Activated naive CD8-positive, alpha-beta T cell treated with anti-CD3 and anti-CD28 coated beads, Interleukin-2, amount 50 U/mL, for 24 hours (primary cell): ENCODE measurements at regions not wholly inside any gene's neighbourhood (a gene's known extent, or its start where the extent isn't known, plus 50 kb on each side); places are given as distances from the start of the nearest gene placed in this dataset.
"Not testable (repeated sequence)": the region's sequence is repeated elsewhere in the genome, so short reads cannot be mapped to it uniquely, and the experiment has no call there.

Source experiments
- ATAC-seq: fragments of 150-1000 bp; cut with Tn5 transposase; one replicate; pipeline ENCODE4 v1.10.0; 2021
- DNase-seq: peaks from one replicate; pipeline ENCODE4 v3.0.0; 2021
- H3K27ac Mint-ChIP-seq: one replicate; pipeline ENCODE4 v1.8.0; 2021; ENCODE audit warnings: mild to moderate bottlenecking, mixed read lengths
- H3K27me3 Mint-ChIP-seq: one replicate; pipeline ENCODE4 v1.8.0; 2021; ENCODE audit warnings: mixed read lengths
- H3K36me3 Mint-ChIP-seq: one replicate; pipeline ENCODE4 v1.8.0; 2021; ENCODE audit warnings: low read depth, mixed read lengths
- H3K4me1 Mint-ChIP-seq: one replicate; pipeline ENCODE4 v1.8.0; 2021; ENCODE audit warnings: mixed read lengths
- H3K4me3 Mint-ChIP-seq: one replicate; pipeline ENCODE4 v1.8.0; 2021; ENCODE audit warnings: mild to moderate bottlenecking, moderate library complexity, mixed read lengths
- H3K9me3 Mint-ChIP-seq: one replicate; pipeline ENCODE4 v1.8.0; 2021; ENCODE audit warnings: mixed read lengths

DNA sequence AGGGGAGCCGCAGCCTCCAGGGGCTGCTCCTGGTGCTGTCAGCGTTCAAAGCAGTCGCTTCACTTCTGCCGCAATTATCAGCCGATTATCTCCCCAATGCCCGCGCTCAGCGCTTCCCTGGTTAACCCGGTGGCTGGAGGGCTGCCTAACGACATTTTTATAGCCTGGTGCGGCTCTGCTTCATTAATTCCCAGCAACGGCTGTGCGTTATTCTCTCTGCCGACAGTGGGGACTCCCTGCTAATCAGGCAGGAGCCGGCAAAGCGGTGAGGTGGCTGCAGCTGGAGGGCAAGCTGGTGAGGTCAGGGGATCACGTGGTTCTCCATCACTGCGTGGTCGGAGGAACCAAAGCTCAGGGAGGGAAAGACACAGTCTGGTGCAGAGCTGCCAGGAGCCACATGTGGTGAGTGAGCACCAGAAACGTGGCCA lies 62.9 kb downstream of the GLRX5 start:
- Mint-ChIP-seq H3K27me3 (peaks cover 25% of the 10 kb centered on the region), H3K4me3 (no peak overlapping the region), H3K27ac (no peak overlapping the region), H3K9me3 (no peaks in the 10 kb centered on the region), H3K4me1 (no peaks in the 10 kb centered on the region), H3K36me3 (no peaks in the 10 kb centered on the region)
- ATAC-seq: peak; percentile 61
- peak; percentile 8 for DNase-seq

DNA sequence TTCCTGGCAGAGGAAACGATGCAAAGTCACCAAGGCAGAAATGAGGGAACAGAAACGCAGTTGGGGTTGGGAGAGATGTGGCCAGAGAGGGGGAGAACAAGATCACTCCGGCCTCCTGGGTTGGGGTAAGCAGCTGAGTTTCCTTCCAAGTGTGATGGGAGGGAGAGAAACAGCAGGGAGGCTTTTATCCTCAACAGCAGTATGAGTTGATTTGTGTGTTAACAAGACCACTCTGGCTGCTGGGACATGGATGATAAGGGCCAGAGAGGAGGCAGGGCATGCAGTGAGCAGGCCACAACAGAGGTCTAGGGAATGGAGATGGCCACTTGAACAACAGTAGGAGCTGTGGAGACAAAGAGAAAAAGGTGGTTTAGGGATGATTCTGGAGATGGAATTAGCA lies 66.8 kb downstream of the GLRX5 start:
- no peak for ATAC-seq
- no peak for DNase-seq
- Mint-ChIP-seq H3K4me1 (no peaks in the 10 kb centered on the region), H3K27ac (no peak overlapping the region), H3K4me3 (no peak overlapping the region), H3K9me3 (no peaks in the 10 kb centered on the region), H3K36me3 (no peaks in the 10 kb centered on the region), H3K27me3 (peaks cover 25% of the 10 kb centered on the region)

DNA sequence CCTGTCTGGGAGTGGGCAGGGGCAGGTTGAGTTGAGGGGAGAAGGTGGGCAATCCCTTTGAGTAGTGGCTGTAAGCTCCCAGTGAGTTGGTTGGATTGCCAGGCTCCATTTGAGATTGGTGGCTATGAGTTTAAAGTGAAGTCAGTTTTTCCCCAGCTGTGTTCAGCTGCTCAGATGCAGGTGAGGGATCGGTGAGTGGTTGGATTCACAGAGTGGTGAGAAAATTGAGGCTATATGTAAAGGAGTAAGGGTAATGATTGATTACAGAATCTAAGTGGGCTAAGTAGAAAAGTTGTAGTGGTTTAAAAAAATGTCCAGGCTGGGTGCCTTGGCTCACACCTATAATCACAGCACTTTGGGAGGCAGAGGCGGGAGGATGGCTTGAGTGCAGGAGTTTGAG lies 68.6 kb downstream of the GLRX5 start:
- ATAC-seq (no peak), DNase-seq (no peak)
- Mint-ChIP-seq H3K27ac (no peak overlapping the region), H3K36me3 (no peaks in the 10 kb centered on the region), H3K27me3 (peaks cover 24% of the 10 kb centered on the region), H3K4me1 (no peaks in the 10 kb centered on the region), H3K9me3 (no peaks in the 10 kb centered on the region), H3K4me3 (no peak overlapping the region)

DNA sequence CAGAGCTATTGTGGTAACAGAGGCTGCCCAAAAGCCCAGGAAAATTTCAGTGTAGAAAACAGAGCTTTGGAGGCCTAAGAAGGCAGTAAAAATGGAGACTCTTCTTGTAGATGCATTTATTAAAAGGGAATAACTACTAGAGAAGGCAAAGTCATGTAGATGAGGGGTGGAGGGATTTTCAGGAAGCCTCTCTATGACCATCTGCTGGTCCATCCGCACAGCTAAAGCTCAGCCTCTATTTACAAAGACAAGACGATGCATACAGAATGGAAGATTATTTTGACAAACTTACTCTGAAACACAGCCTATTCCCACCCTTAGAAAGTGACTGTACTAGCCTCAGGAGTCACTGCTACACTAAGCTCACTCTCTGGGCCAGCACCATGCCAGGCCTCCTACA lies 71.4 kb downstream of the GLRX5 start:
- H3K27ac Mint-ChIP-seq: no peak overlapping the region
- H3K4me1 Mint-ChIP-seq: no peaks in the 10 kb centered on the region
- no peak for DNase-seq
- peaks cover 19% of the 10 kb centered on the region for H3K27me3 Mint-ChIP-seq
- H3K9me3 Mint-ChIP-seq: no peaks in the 10 kb centered on the region
- H3K36me3 Mint-ChIP-seq: no peaks in the 10 kb centered on the region
- H3K4me3 Mint-ChIP-seq: no peak overlapping the region
- no peak for ATAC-seq

DNA sequence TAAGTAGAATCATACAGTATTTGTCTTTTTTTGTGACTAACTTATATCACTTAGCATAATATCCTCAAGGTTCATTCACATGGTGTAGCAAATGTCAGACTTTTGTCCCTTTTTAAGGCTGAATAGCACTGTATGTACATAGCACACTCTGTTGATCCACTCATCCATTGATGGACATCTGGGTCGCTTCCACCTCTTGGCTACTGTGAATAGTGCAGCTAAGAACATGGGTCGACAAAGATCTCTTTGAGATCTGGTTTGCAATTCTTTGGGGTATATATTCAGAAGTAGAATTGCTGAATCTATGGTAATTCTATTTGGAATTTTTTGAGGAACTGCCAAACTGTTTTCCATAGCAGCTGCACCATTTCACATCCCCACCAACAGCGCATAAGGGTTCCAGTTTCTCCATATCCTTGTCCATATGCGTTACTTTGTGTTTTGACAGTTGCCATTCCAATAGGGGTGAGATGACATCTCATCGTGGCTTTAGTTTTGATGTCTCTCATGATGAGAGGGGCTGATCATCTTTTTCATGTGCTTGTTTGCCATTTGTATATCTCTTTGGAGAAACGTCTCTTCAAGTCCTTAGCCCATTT lies 73.9 kb downstream of the GLRX5 start:
- ATAC-seq (no peak), DNase-seq (no peak)
- Mint-ChIP-seq H3K4me1 (no peaks in the 10 kb centered on the region), H3K27ac (no peak overlapping the region), H3K27me3 (peaks cover 26% of the 10 kb centered on the region), H3K9me3 (no peaks in the 10 kb centered on the region), H3K36me3 (no peaks in the 10 kb centered on the region), H3K4me3 (no peak overlapping the region)

DNA sequence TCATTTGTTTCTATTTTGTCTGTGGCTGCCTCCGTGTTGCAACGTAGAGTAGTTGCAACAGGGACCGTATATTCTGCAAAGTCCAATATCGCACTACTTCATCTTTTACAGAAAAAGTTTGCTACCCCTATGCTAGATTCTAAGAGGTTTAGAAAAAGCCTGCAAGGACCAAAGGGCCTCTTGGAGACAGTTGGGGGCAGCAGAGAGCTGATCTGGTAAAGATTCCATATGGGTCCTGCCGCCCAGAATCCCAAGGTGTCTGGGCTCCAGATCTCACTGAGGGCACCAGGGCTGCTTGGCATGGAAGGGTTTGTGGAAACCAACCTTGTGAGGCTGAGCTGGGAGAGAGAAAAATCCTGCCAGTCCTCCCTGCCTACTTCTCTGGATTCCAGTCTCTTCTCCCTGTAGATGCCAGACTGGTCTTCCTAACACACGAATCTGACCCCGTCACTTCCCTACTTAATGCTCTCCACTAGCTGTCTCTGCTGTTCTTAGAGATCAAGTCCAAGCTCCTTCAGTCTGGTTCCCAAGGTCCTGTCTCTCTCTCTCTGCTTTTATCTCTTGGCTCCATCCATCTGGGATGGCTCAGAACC lies 74.6 kb downstream of the GLRX5 start:
- peaks cover 26% of the 10 kb centered on the region for H3K27me3 Mint-ChIP-seq
- peak; percentile 12 for DNase-seq
- ATAC-seq: no peak

DNA sequence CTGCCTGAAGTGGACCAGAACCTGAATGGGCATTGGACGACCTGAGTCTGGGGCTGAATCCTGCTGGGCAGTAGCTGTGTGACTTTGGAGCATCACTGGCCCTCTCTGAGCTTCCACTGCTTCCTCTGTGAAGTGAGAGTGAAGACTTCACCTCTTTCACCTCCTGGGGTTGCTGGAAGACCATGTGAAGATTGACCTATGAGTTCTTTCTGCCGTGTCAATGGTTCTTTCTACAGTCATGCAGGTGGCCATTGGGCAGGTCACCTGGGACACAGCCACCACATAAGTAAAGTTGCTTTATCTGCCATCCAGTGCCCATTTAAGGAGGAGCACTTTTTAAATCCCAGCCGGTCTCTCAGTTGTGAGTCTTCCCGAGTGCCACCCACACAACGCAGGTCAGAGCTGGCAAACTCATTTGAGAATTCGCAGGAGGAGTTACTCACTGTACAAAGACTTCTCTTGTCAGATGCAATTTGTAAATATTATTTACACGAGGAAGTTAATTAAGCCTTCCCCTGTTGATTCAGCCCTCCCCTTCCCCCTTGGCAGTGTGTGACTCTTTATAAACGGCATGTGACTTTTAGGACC lies 74.8 kb upstream of the TCL1B start:
- Mint-ChIP-seq H3K36me3 (no peaks in the 10 kb centered on the region), H3K27me3 (peaks cover 29% of the 10 kb centered on the region), H3K27ac (no peak overlapping the region), H3K4me3 (no peak overlapping the region), H3K9me3 (no peaks in the 10 kb centered on the region), H3K4me1 (no peaks in the 10 kb centered on the region)
- DNase-seq: no peak
- ATAC-seq: no peak

More for the DNA sequence above, 74.6 kb downstream of the GLRX5 start:
- no peak overlapping the region for H3K27ac Mint-ChIP-seq
- no peaks in the 10 kb centered on the region for H3K9me3 Mint-ChIP-seq
- H3K36me3 Mint-ChIP-seq: no peaks in the 10 kb centered on the region
- no peaks in the 10 kb centered on the region for H3K4me1 Mint-ChIP-seq
- H3K4me3 Mint-ChIP-seq: no peak overlapping the region

DNA sequence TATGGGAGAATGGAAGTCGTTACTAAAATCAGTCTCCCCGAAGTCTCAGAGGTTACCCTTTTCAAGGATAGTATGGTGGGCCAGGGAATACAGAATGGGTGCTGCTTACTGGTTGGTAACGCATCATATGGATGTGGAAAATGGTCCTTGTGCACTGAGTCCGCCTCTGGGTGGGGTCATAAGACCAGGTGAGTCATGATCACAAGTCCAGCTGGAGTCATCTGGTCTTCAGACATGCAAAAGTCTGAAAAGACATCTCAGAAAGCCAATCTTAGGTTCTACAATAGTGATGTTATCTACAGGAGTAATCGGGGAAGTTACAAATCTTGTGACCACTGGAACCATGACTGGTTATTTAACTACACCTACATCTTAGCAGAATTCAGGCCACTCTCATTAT lies 71.9 kb upstream of the TCL1B start:
- no peak for ATAC-seq
- H3K4me1 Mint-ChIP-seq: no peaks in the 10 kb centered on the region
- H3K9me3 Mint-ChIP-seq: no peaks in the 10 kb centered on the region
- H3K27ac Mint-ChIP-seq: no peak overlapping the region
- H3K36me3 Mint-ChIP-seq: no peaks in the 10 kb centered on the region
- no peak overlapping the region for H3K4me3 Mint-ChIP-seq
- peaks cover 22% of the 10 kb centered on the region for H3K27me3 Mint-ChIP-seq
- DNase-seq: no peak

DNA sequence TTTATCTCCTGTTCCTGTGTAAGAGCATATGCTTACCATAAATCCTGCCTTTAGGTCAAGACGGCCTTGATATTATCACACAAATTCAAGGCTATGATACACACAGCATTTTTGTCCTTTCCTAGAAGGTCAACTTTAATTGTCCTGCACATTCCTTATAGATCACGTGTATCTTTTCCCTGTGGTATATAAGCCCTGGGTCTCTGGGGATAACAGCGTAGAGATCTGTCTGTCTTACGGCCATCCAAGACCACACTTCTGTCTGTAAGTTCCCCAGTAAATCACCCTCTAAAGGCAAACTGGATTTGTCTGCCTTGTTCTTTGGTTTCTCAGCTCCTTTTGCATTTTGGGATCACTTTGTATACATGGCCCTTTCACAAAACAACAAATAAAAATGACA lies 69.5 kb upstream of the TCL1B start:
- no peak for ATAC-seq
- no peaks in the 10 kb centered on the region for H3K4me1 Mint-ChIP-seq
- no peak for DNase-seq
- no peak overlapping the region for H3K27ac Mint-ChIP-seq
- H3K9me3 Mint-ChIP-seq: no peaks in the 10 kb centered on the region
- no peaks in the 10 kb centered on the region for H3K36me3 Mint-ChIP-seq
- no peak overlapping the region for H3K4me3 Mint-ChIP-seq
- H3K27me3 Mint-ChIP-seq: peaks cover 6% of the 10 kb centered on the region

DNA sequence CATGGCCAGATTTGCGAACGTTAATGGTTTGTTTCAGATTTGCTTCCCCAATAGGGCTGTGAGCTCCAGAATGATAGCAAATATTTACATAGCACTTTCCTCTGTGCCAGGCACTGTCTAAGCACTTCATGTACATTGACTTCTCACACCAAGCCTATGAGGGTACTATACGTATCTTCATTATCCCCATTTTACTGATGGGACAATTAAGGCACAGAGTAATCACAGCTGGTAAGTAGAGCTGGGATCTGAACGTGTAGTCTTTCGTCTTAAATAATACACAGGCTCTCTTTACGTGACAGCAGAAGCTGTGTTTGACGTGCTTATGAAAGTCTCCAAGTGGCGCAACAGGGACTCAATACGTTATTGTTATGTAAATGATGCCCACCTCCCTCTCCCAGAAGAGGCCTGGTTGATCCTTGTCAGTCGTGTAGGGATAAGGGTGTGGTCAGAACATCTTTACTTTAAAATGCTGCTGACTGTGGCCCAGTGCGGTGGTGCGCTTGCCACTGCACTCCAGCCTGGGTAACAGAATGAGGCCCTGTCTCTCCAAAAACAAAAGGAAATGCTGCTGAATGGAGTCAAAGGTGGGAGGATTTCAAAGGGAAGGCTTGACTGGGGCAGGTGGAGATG lies 66.3 kb upstream of the TCL1B start:
- Mint-ChIP-seq H3K27ac (no peak overlapping the region), H3K4me1 (no peaks in the 10 kb centered on the region), H3K27me3 (peaks cover 3% of the 10 kb centered on the region), H3K9me3 (no peaks in the 10 kb centered on the region), H3K36me3 (no peaks in the 10 kb centered on the region), H3K4me3 (no peak overlapping the region)
- ATAC-seq (no peak), DNase-seq (no peak)

DNA sequence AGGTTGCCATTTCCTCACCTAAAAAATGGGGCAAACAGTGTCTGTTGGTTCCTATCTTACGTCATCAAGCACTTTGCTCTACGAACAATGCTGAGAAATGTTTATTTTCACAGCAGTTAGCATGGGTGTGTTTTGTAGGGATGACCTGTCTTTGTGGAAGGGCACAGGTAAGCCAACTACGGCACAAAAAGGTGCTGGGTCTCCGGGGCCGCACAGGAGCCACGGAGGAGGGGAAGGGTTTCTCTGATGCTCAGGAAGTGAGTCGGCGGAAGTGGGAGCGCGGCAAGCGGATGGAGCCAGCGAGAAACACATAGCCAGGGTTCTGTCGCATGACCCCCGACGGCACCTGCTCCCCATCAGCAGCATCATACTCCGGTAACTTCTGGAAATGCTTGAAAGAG lies 65.6 kb upstream of the TCL1B start:
- peak overlapping the region; percentile 7 for H3K4me3 Mint-ChIP-seq
- H3K27me3 Mint-ChIP-seq: peaks cover 3% of the 10 kb centered on the region
- no peak for ATAC-seq
- no peak overlapping the region for H3K27ac Mint-ChIP-seq
- no peaks in the 10 kb centered on the region for H3K4me1 Mint-ChIP-seq
- H3K36me3 Mint-ChIP-seq: no peaks in the 10 kb centered on the region
- DNase-seq: no peak
- H3K9me3 Mint-ChIP-seq: no peaks in the 10 kb centered on the region

DNA sequence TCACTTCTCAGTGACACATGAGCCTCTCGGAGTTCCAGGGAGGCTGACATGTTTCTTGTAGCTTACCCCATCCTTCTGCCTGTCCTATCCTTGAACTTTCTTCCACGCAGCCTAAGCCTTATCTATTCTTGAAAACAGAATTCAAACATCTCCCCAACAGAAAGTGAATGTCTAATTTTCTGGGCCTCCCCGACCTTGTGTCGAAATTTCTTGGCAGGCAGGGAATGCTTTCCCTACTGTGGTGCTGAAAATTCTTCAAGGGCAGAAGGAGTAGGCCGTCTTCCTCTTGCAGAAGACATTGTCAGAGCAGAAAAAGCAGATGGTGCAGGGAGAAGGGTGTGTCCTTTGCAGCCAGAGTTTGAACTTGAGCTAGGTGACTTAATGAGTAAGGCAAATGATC lies 63.0 kb upstream of the TCL1B start:
- H3K4me1 Mint-ChIP-seq: no peaks in the 10 kb centered on the region
- no peak overlapping the region for H3K27ac Mint-ChIP-seq
- H3K27me3 Mint-ChIP-seq: no peaks in the 10 kb centered on the region
- H3K36me3 Mint-ChIP-seq: no peaks in the 10 kb centered on the region
- DNase-seq (no peak), ATAC-seq (no peak)
- no peak overlapping the region for H3K4me3 Mint-ChIP-seq
- H3K9me3 Mint-ChIP-seq: no peaks in the 10 kb centered on the region

DNA sequence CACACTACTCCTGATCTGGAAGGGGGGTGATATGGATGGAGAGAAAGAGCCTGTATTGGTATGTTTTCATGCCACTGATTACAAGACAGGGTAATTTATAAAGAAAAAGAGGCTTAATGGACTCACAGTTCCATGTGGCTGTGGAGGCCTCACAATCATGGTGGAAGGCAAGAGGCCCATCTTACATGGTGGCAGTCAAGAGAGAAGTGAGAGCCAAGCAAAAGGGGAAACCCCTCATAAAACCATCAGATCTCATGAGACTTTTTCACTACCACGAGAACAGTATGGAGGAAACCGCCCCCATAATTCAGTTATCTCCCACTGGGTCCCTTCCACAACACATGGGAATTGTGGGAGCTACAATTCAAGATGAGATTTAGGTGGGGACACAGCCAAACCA lies 60.5 kb upstream of the TCL1B start:
- H3K36me3 Mint-ChIP-seq, H3K27me3 Mint-ChIP-seq, H3K9me3 Mint-ChIP-seq, ATAC-seq, H3K4me3 Mint-ChIP-seq, H3K4me1 Mint-ChIP-seq, H3K27ac Mint-ChIP-seq, DNase-seq: not testable (repeated sequence)

DNA sequence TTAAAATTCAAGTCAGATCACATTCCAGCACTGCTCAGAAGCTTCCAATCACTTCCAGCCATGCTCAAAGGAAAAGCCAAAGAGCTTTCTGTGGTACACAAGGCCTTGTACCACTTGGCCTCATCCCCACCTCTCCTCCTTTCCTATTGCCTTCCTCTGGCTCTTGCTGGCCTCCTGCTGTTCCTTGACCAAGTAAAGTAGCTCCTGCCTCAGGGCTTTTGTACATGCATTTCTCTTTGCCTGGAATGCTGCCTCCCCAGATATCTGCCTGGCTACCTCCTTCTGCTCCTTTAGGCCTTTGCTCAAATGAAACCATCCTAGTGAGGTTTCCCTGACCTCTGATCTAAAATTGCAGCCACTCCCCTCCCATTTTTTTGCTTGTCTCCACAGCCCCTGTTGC lies 51.2 kb upstream of the TCL1B start:
- Mint-ChIP-seq H3K36me3 (no peaks in the 10 kb centered on the region), H3K27me3 (peaks cover 15% of the 10 kb centered on the region), H3K27ac (no peak overlapping the region), H3K4me3 (no peak overlapping the region), H3K4me1 (no peaks in the 10 kb centered on the region), H3K9me3 (no peaks in the 10 kb centered on the region)
- DNase-seq (no peak), ATAC-seq (no peak)
